ENCODE measurements at regions not wholly inside any gene's neighbourhood (a gene's known extent, or its start where the extent isn't known, plus 50 kb on each side); places are given as distances from the start of the nearest gene placed in this dataset.
"Not testable (repeated sequence)": the region's sequence is repeated elsewhere in the genome, so short reads cannot be mapped to it uniquely, and the experiment has no call there.

- DNase-seq = no peak
These were observed 285.1 kb upstream of the STAC start for GRCh38 chr3:36095238-36095637.

GRCh38 chr3:36097209-36097608, 283.1 kb upstream of the STAC start:
- no peak for DNase-seq

- DNase-seq = no peak
These were observed 266.0 kb upstream of the STAC start for GRCh38 chr3:36114353-36114752.

GRCh38 chr3:36124118-36124796, 256.0 kb upstream of the STAC start:
- DNase-seq = no peak

GRCh38 chr3:36132214-36132613, 248.1 kb upstream of the STAC start:
- DNase-seq = no peak

GRCh38 chr3:36135863-36136262, 244.4 kb upstream of the STAC start:
- no peak for DNase-seq

GRCh38 chr3:36142746-36143145, 237.6 kb upstream of the STAC start:
- no peak for DNase-seq

GRCh38 chr3:36146404-36146803, 233.9 kb upstream of the STAC start:
- no peak for DNase-seq

GRCh38 chr3:36147934-36148558, 232.3 kb upstream of the STAC start:
- no peak for DNase-seq

GRCh38 chr3:36149447-36149865, 230.8 kb upstream of the STAC start:
- DNase-seq = no peak

- DNase-seq = no peak
These were observed 224.8 kb upstream of the STAC start for GRCh38 chr3:36155515-36155914.

GRCh38 chr3:36164400-36164799, 215.9 kb upstream of the STAC start:
- DNase-seq = no peak

GRCh38 chr3:36165509-36166290, 214.6 kb upstream of the STAC start:
- DNase-seq = no peak

- DNase-seq = no peak
These were observed 213.8 kb upstream of the STAC start for GRCh38 chr3:36166477-36166876.

GRCh38 chr3:36172699-36173098, 207.6 kb upstream of the STAC start:
- no peak for DNase-seq

- DNase-seq = no peak
These were observed 205.0 kb upstream of the STAC start for GRCh38 chr3:36175113-36175812.

GRCh38 chr3:36175916-36176461, 204.3 kb upstream of the STAC start:
- DNase-seq = no peak

- DNase-seq = no peak
These were observed 202.3 kb upstream of the STAC start for GRCh38 chr3:36178018-36178417.

- no peak for DNase-seq
These were observed 198.3 kb upstream of the STAC start for GRCh38 chr3:36182024-36182423.

- not testable (repeated sequence) for DNase-seq
These were observed 193.1 kb upstream of the STAC start for GRCh38 chr3:36187197-36187596.

GRCh38 chr3:36192901-36193300, 187.4 kb upstream of the STAC start:
- DNase-seq = no peak

- DNase-seq = no peak
These were observed 186.9 kb upstream of the STAC start for GRCh38 chr3:36193448-36193847.

GRCh38 chr3:36196058-36196457, 184.2 kb upstream of the STAC start:
- no peak for DNase-seq
